Stimulated activated naive CD8-positive, alpha-beta T cell treated with anti-CD3 and anti-CD28 coated beads, Interleukin-15, Interleukin-2, amounts not matched to agents 100 U/mL and 50 U/mL, for 24 hours (primary cell): ENCODE measurements at regions not wholly inside any gene's neighbourhood (a gene's known extent, or its start where the extent isn't known, plus 50 kb on each side); places are given as distances from the start of the nearest gene placed in this dataset.

ENCODE experiments used
- ATAC-seq: fragments of 150-1000 bp; cut with Tn5 transposase; one replicate; pipeline ENCODE4 v1.10.0; 2021
- DNase-seq: peaks from one replicate; pipeline ENCODE4 v3.0.0; 2021

- ATAC-seq (no peak), DNase-seq (no peak)
These were observed 1632.0 kb downstream of the UQCRFS1 start for GRCh38 chr19:27580906-27581305.
